ENCODE measurements at regions not wholly inside any gene's neighbourhood (a gene's known extent, or its start where the extent isn't known, plus 50 kb on each side); places are given as distances from the start of the nearest gene placed in this dataset.

DNA sequence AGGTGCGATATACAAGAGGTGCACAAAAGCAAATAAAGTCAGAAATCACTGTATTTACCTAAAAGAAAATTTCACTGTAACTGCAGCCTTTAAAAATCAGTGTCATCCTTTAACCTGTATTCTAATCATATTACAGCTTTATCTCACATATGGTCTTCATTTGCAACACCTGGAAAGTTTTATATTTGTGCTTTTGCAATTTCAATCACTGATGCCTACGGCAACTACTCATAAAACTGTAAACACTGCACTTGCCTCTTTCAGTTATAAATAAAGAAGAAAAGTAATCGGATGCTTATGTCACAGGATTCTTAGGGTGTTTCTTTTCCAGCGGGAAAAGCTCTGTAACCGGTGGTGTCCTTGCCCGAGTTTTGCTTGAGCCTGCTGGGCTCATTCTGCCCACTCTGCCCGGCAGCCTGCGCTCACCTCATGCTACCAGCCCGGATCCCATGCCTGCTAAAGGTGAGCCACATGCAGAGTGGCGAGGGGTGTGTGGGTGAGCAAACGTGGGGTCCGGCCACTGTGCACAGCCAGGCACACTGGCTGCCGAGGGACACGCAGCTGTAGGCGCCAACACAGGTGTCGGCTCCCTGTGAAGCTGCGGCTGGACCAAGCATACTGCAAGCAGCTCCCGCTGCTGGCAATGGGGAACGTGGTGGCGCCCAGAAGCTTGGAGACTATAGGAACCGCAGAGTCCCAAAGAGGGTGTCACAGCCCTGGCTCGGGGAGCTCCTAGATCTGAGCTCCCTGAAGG, 56.3 kb upstream of the ABCB5 start:
- POLR2A ChIA-PET = no interaction called here
- DNase-seq (ENCODE audit: extremely low spot score) = no peak
- CTCF ChIA-PET = interaction anchor here (1.9 kb wide), 1 partner anchor 38 kb away, joined by 6 read pairs; no protein-coding TSS in a partner anchor
- TF ChIP-seq, protein P1, sequence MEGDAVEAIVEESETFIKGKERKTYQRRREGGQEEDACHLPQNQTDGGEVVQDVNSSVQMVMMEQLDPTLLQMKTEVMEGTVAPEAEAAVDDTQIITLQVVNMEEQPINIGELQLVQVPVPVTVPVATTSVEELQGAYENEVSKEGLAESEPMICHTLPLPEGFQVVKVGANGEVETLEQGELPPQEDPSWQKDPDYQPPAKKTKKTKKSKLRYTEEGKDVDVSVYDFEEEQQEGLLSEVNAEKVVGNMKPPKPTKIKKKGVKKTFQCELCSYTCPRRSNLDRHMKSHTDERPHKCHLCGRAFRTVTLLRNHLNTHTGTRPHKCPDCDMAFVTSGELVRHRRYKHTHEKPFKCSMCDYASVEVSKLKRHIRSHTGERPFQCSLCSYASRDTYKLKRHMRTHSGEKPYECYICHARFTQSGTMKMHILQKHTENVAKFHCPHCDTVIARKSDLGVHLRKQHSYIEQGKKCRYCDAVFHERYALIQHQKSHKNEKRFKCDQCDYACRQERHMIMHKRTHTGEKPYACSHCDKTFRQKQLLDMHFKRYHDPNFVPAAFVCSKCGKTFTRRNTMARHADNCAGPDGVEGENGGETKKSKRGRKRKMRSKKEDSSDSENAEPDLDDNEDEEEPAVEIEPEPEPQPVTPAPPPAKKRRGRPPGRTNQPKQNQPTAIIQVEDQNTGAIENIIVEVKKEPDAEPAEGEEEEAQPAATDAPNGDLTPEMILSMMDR (IDR thresholded peaks at IDR 0.05; ENCODE audit: control extremely low read depth, extremely low read depth, low read depth, missing control alignments) = no peak

DNA sequence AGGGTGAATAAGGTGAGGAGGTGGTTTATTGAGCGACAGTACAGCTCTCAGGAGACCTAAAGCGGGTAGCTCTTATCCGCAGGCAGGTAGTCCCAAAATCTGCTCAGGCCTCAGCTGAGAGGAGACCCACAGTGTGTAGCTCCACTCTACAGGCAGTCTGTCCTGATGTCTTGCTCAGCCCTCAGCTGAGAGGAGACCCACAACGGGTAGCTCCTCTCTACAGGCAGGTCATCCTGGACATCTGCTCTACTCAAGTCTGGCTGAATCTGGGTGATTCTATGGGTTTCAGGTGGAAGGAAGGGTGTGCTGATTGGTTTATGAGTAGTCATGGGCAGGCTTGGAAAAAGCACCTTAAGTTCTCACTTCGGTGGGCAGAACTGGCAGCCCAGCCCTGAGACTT, 55.6 kb upstream of the ABCB5 start:
- POLR2A ChIA-PET = no interaction called here
- DNase-seq (ENCODE audit: extremely low spot score) = no peak
- TF ChIP-seq, protein P1 (IDR thresholded peaks at IDR 0.05; ENCODE audit: control extremely low read depth, extremely low read depth, low read depth, missing control alignments) = no peak
- CTCF ChIA-PET = interaction anchor here (1.9 kb wide), 1 partner anchor 38 kb away, joined by 6 read pairs; no protein-coding TSS in a partner anchor

DNA sequence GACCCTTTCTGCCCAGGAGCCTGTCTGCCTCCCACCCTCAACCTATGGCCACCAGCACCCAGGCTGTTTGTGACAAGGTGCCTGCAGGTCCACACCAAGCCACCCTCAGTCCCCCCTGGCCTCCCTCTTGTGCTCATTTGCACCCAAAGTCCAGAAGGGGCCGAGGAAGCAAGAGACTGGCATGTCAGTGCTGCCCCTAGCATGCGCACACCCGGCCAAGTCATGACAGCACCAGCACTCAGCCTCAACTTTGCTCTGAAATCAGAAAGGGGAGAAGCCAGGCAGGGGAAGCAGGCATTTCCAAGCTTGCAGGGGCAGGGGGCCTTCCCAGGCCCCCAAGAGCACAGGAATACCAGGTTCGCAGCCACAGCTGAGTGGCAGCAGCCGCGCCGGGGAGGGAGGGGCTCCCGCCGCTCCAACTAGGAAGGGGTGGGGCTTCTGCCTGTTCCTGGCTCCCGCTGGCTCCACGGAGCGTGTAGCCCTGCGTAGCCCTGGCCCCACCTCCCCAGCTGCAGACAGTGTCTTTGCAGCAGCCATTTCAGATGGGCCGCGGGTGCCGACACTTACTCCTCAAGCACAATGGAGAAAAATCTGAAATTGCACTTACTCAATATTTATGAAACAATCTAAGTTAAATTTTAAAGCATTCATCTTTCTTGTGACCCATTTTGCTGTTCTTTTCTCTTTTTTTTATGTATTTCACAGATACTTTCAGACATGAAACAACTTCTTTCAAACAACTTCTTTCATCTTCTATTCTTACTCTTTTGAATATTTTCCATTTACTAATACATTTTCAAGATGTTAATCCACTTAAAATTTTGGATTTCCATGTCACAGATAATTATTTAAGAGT, 54.9 kb upstream of the ABCB5 start:
- ChIA-PET CTCF (interaction anchor here (1.9 kb wide), 1 partner anchor 37 kb away, joined by 6 read pairs; no protein-coding TSS in a partner anchor), POLR2A (no interaction called here)
- no peak for DNase-seq (ENCODE audit: extremely low spot score)
- TF ChIP-seq, protein P1 (IDR thresholded peaks at IDR 0.05; ENCODE audit: control extremely low read depth, extremely low read depth, low read depth, missing control alignments) = no peak

DNA sequence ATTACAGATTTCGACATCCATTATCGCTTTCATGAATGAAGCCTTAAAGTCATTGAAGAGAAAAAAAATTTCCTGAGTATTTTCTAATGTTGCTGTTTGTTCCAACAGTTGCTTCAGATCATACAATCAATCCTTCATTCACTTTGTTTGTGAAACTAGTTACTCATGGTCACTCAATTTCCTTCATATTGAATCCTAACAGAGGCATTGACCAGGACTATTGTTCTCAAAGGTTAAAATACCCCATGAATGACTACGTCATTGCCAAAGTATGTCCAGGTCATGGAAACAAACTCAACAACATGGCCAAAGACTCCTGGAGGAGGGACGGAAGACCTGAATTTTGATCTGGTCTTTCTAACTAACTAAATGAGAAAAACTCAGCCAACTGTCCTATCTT, 54.0 kb upstream of the ABCB5 start:
- CTCF ChIA-PET = no interaction called here
- POLR2A ChIA-PET = no interaction called here
- TF ChIP-seq, protein P1 (IDR thresholded peaks at IDR 0.05; ENCODE audit: control extremely low read depth, extremely low read depth, low read depth, missing control alignments) = no peak
- DNase-seq (ENCODE audit: extremely low spot score) = no peak

DNA sequence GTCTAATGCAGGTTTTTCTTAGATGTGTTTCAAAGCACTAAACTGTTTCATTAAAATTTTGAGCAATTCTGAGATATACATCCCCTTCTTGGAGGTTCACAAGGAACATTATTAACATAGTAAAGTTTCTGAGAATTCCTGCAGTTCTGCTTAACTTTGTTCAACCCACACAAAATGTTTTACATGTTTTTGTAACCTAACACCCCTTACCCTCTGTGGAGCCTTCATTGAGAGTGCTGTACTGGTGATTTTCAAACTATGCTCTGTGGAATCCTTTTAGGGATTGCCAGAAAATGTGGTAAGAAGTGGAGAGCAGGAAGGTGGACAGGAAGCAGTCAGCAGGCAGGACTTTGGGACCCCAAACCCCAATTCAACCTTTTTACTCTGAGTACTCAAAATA, 53.6 kb upstream of the ABCB5 start:
- DNase-seq (ENCODE audit: extremely low spot score) = no peak
- ChIA-PET POLR2A (no interaction called here), CTCF (no interaction called here)
- TF ChIP-seq, protein P1 (IDR thresholded peaks at IDR 0.05; ENCODE audit: control extremely low read depth, extremely low read depth, low read depth, missing control alignments) = no peak

DNA sequence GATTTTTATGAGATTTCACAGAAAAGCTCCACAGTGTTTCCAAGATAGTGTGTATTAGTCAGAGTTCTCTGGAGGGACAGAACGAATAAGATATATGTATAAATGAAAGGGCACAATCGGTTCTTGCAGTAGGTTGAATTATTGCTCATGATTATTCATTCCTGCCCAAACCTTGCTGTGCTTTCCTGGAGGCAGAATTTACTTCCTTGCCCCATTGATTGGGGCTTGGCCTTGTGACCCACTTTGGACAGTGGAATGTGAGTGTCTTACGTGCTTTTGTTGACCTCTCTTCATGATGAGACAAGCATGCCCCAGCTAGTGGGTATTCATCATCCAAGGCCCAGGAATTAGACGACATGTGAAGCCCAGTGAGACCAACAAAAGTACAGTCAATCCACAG, 53.0 kb upstream of the ABCB5 start:
- TF ChIP-seq, protein P1 (IDR thresholded peaks at IDR 0.05; ENCODE audit: control extremely low read depth, extremely low read depth, low read depth, missing control alignments) = no peak
- ChIA-PET CTCF (no interaction called here), POLR2A (no interaction called here)
- DNase-seq (ENCODE audit: extremely low spot score) = no peak

Measured in GM10248 (cell line).